LNCaP clone FGC (cell line): ENCODE measurements at regions not wholly inside any gene's neighbourhood (a gene's known extent, or its start where the extent isn't known, plus 50 kb on each side); places are given as distances from the start of the nearest gene placed in this dataset.

Experiments used
- DNase-seq: peaks from one replicate; pipeline ENCODE4 v3.0.0-alpha.2; 2011; ENCODE audit warnings: low read depth
- H3K4me3 ChIP-seq: 2 replicates; pipeline ENCODE4 v1.5.1; 2011; ENCODE audit warnings: mild to moderate bottlenecking, low read depth, low read length, control low read depth
- TF ChIP-seq, protein P1 (sequence below): IDR thresholded peaks from 2 replicates; pipeline ENCODE4 v1.5.1; 2012; ENCODE audit warnings: mild to moderate bottlenecking; ENCODE audit not compliant: control insufficient read depth, insufficient read depth; ENCODE audit errors: extremely low read depth

- TF ChIP-seq, protein P1, sequence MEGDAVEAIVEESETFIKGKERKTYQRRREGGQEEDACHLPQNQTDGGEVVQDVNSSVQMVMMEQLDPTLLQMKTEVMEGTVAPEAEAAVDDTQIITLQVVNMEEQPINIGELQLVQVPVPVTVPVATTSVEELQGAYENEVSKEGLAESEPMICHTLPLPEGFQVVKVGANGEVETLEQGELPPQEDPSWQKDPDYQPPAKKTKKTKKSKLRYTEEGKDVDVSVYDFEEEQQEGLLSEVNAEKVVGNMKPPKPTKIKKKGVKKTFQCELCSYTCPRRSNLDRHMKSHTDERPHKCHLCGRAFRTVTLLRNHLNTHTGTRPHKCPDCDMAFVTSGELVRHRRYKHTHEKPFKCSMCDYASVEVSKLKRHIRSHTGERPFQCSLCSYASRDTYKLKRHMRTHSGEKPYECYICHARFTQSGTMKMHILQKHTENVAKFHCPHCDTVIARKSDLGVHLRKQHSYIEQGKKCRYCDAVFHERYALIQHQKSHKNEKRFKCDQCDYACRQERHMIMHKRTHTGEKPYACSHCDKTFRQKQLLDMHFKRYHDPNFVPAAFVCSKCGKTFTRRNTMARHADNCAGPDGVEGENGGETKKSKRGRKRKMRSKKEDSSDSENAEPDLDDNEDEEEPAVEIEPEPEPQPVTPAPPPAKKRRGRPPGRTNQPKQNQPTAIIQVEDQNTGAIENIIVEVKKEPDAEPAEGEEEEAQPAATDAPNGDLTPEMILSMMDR: no peak
- DNase-seq: no peak
- H3K4me3 ChIP-seq: no peak overlapping the region
Measured at GRCh38 chrX:7414753-7415152, 266.8 kb upstream of the PUDP start.

GRCh38 chrX:7412840-7413239 lies 264.9 kb upstream of the PUDP start:
- H3K4me3 ChIP-seq: no peak overlapping the region
- TF ChIP-seq, protein P1: no peak
- no peak for DNase-seq

- no peak for DNase-seq
- TF ChIP-seq, protein P1: no peak
Measured at GRCh38 chrX:7409866-7410265, 261.9 kb upstream of the PUDP start.

GRCh38 chrX:7399373-7399772 lies 251.4 kb upstream of the PUDP start:
- DNase-seq: no peak
- H3K4me3 ChIP-seq: no peak overlapping the region
- TF ChIP-seq, protein P1: no peak

More at GRCh38 chrX:7409866-7410265, 261.9 kb upstream of the PUDP start:
- H3K4me3 ChIP-seq: no peak overlapping the region

DNA sequence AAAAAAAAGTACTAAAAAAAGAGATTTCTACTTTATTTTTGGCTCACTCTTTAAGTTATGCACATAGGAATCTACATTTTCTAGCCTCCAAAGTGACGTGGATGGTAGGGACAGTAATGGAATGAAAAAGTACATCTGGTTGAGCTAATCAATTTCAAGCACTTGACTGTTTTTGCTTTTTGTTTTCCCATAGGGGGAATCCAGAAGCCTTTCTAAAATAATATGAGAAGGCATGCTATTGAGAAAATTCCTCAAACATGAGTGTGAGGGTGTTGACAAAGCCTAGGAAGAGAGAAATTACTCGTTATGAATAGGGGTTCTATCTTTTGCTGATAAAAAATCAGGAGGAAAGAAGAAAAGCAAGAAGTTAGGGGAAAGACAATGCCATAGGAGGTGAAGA lies 242.5 kb upstream of the PUDP start:
- DNase-seq: no peak
- TF ChIP-seq, protein P1: no peak
- no peak overlapping the region for H3K4me3 ChIP-seq

DNA sequence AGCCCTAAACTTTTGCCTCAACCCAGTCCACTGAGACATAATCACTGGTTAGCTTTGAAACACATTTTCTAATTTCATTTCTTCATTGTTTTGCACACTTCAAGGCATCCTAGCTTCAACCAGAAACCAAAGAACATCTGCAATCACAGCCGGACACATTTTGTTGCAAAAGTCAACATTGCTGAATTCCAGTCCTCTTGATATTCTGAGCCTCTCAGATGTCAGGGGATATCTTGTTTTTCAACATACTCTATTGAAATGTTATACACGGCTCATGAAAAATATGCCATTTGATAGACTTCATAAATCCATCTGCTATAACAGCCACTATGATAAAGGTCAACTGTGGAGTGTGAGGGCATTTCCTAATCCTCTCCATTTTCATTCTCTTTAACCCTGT lies 241.6 kb upstream of the PUDP start:
- TF ChIP-seq, protein P1: no peak
- no peak for DNase-seq
- no peak overlapping the region for H3K4me3 ChIP-seq

- TF ChIP-seq, protein P1: no peak
- no peak for DNase-seq
- H3K4me3 ChIP-seq: no peak overlapping the region
Measured at GRCh38 chrX:7385131-7385530, 237.2 kb upstream of the PUDP start.
